PC-9 (cell line): ENCODE measurements at regions not wholly inside any gene's neighbourhood (a gene's known extent, or its start where the extent isn't known, plus 50 kb on each side); places are given as distances from the start of the nearest gene placed in this dataset.

Experiments
- BruUV-seq: library from RNA; stranded (reverse); fragments of 400-500 nt; replicated peaks from 2 replicates; lab custom pipeline; 2021; lab: Mats Ljungman, UMichigan
- CTCF ChIA-PET: fragments of 300-600 bp; sonication (Branson Sonifier 250); formaldehyde crosslinking; loops from one replicate; lab custom pipeline; 2022; ENCODE audit warnings: antibody characterized with exemption; lab: Charles Lee
- POLR2A ChIA-PET: fragments of 300-600 bp; sonication (Branson Sonifier 250); formaldehyde crosslinking; loops from one replicate; lab custom pipeline; 2022; ENCODE audit warnings: antibody characterized with exemption; ENCODE audit not compliant: unreplicated experiment; lab: Charles Lee
- DNase-seq, 2 experiments: peaks; one replicate each; pipeline versions ENCODE4 v3.0.0 to v3.0.0-alpha.2; 2015 to 2022; ENCODE audit warnings: mixed read lengths in 1 of 2
- H2AFZ ChIP-seq: fragments of 200-600 bp; sonication (generic); 2 replicates; pipeline ENCODE4 v1.8.1; 2017; ENCODE audit warnings: antibody characterized with exemption
- H3F3A ChIP-seq: fragments of 200-600 bp; sonication (generic); 2 replicates; pipeline ENCODE4 v1.8.1; 2017; ENCODE audit warnings: antibody characterized with exemption, mild to moderate bottlenecking, low read depth; ENCODE audit not compliant: insufficient read depth
- H3K27ac ChIP-seq: fragments of 200-600 bp; sonication (generic); 2 replicates; pipeline ENCODE4 v1.6.1; 2016; ENCODE audit warnings: mixed run types
- H3K27me3 ChIP-seq: fragments of 200-600 bp; sonication (generic); 2 replicates; pipeline ENCODE4 v1.6.1; 2016; ENCODE audit warnings: low read depth, mixed run types; ENCODE audit not compliant: insufficient read depth
- H3K36me3 ChIP-seq: fragments of 200-600 bp; sonication (generic); 2 replicates; pipeline ENCODE4 v1.6.1; 2016; ENCODE audit warnings: low read depth, mixed run types
- H3K4me1 ChIP-seq: fragments of 200-600 bp; sonication (generic); replicated peaks from 2 replicates; pipeline ENCODE4 v1.6.1; 2016; ENCODE audit warnings: mixed run types; ENCODE audit not compliant: insufficient read depth
- H3K4me2 ChIP-seq: fragments of 200-600 bp; sonication (generic); 2 replicates; pipeline ENCODE4 v1.6.1; 2017; ENCODE audit warnings: mixed run types
- H3K4me3 ChIP-seq: fragments of 200-600 bp; sonication (generic); 2 replicates; pipeline ENCODE4 v1.6.1; 2016; ENCODE audit warnings: mixed run types
- H3K79me2 ChIP-seq: fragments of 200-600 bp; sonication (generic); 2 replicates; pipeline ENCODE4 v1.6.1; 2017; ENCODE audit warnings: low read depth, mixed run types
- H3K9me2 ChIP-seq: fragments of 200-600 bp; sonication (generic); 2 replicates; pipeline ENCODE4 v1.8.1; 2017; ENCODE audit warnings: mild to moderate bottlenecking; ENCODE audit not compliant: insufficient read depth
- H3K9me3 ChIP-seq: fragments of 200-600 bp; sonication (generic); 2 replicates; pipeline ENCODE4 v1.8.1; 2016; ENCODE audit warnings: low read depth; ENCODE audit not compliant: insufficient read depth
- H4K20me1 ChIP-seq: fragments of 200-600 bp; sonication (generic); 2 replicates; pipeline ENCODE4 v1.8.1; 2017; ENCODE audit not compliant: insufficient read depth
- CTCF ChIP-seq: fragments of 200-600 bp; sonication (generic); conservative IDR thresholded peaks from 2 replicates; pipeline ENCODE4 v1.6.1; 2017; ENCODE audit warnings: mixed run types, antibody characterized with exemption, mild to moderate bottlenecking, moderate library complexity
- EZH2 ChIP-seq: fragments of 200-600 bp; sonication (generic); IDR thresholded peaks from 2 replicates; pipeline ENCODE4 v1.8.0; 2017; ENCODE audit warnings: antibody characterized with exemption, low read depth
- intact Hi-C: fragments of 100-400 bp; cut with micrococcal nuclease; formaldehyde crosslinking; loops from one replicate; pipeline ENCODE4 v1.10.0; 2022; ENCODE audit not compliant: unreplicated experiment

DNA sequence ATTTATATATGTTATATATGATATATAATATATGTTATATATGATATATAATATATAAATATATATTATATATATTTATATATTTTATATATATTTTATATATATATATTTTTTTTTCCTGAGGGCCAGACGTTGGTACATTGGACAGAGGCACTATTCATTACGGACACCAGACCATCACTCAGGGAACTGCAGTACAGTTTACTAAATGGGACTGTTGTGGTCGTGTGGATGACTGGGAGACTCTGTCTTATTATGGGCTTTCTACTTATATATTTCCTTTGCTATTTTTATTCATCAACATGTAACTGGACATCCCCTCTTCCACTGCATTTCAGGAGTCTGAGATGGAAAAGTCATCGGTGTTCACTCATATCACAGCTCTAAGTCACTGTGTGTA is 87.1 kb upstream of the PRKCQ start:
- CTCF ChIA-PET: interaction anchor here (0.6 to 1.1 kb wide), 4 partner anchors 64 to 252 kb away, joined by 3 to 8 read pairs (median 4); no protein-coding TSS in a partner anchor
- H3K4me2 ChIP-seq: no peak overlapping the region
- H3K36me3 ChIP-seq: no peaks in the 10 kb centered on the region
- intact Hi-C loops: loop anchor here (2.0 to 10.0 kb wide), 6 partner anchors 85 to 1018 kb away; partner anchors contain the start of genes PFKFB3 and PRKCQ
- no peak overlapping the region for H2AFZ ChIP-seq
- DNase-seq: no peak
- TF ChIP-seq CTCF (no peak), EZH2 (no peak)
- no TSS peak for BruUV-seq
- no peaks in the 10 kb centered on the region for H3K4me1 ChIP-seq
- H3K27me3 ChIP-seq: no peaks in the 10 kb centered on the region
- H3K79me2 ChIP-seq: no peaks in the 10 kb centered on the region
- POLR2A ChIA-PET: no interaction called here
- no peaks in the 10 kb centered on the region for H3F3A ChIP-seq
- no peak overlapping the region for H3K27ac ChIP-seq
- no peaks in the 10 kb centered on the region for H4K20me1 ChIP-seq
- H3K9me2 ChIP-seq: no peaks in the 10 kb centered on the region
- H3K4me3 ChIP-seq: no peak overlapping the region
- no peaks in the 10 kb centered on the region for H3K9me3 ChIP-seq

- Histone ChIP-seq H3K4me3 (no peak overlapping the region), H3K27me3 (no peaks in the 10 kb centered on the region), H2AFZ (no peak overlapping the region), H3K9me2 (no peaks in the 10 kb centered on the region), H3K9me3 (no peaks in the 10 kb centered on the region), H3K27ac (no peak overlapping the region), H3K4me2 (no peak overlapping the region), H3K79me2 (no peaks in the 10 kb centered on the region), H3F3A (no peaks in the 10 kb centered on the region), H4K20me1 (no peaks in the 10 kb centered on the region), H3K36me3 (no peaks in the 10 kb centered on the region), H3K4me1 (no peaks in the 10 kb centered on the region)
- CTCF ChIA-PET: interaction anchor here (0.5 kb wide), 1 partner anchor 26 kb away, joined by 4 read pairs; no protein-coding TSS in a partner anchor
- TF ChIP-seq EZH2 (no peak), CTCF (no peak)
- BruUV-seq: no TSS peak
- no peak for DNase-seq
- POLR2A ChIA-PET: no interaction called here
- intact Hi-C loops: loop anchor here (1.0 to 10.0 kb wide), 7 partner anchors 84 to 1019 kb away; partner anchors contain the start of genes PFKFB3 and PRKCQ
Measured at GRCh38 chr10:6665847-6666246, 85.8 kb upstream of the PRKCQ start.

DNA sequence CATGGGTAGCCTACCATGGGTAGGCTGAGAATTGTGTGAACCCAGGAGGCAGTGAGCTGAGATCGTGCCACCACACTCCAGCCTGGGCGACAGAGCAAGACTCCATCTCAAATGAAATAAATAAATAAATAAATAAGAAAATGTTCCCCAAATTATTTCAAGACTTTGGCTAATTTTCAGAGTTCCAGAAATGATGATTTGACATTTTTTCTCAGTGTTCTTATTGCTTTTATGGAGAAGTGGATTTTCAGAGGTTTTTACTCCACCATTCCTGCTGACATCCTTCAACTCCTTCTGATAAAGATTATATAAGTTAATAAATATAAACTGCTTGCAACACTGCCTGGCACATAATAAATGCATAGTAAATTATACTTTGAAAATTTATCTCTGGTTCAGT is 80.4 kb upstream of the PRKCQ start:
- Histone ChIP-seq H3K4me3 (no peak overlapping the region), H4K20me1 (no peaks in the 10 kb centered on the region), H3K4me1 (no peaks in the 10 kb centered on the region), H2AFZ (no peak overlapping the region), H3K9me3 (no peaks in the 10 kb centered on the region), H3K27me3 (peaks cover 8% of the 10 kb centered on the region; the same call in 1 of the 2 replicates), H3K79me2 (no peaks in the 10 kb centered on the region), H3F3A (no peaks in the 10 kb centered on the region), H3K36me3 (no peaks in the 10 kb centered on the region), H3K4me2 (no peak overlapping the region), H3K9me2 (no peaks in the 10 kb centered on the region), H3K27ac (no peak overlapping the region)
- BruUV-seq: no TSS peak
- intact Hi-C loops: loop anchor here (10.0 kb wide), 3 partner anchors 456 to 1024 kb away; partner anchors contain the start of gene PFKFB3
- no peak for TF ChIP-seq CTCF
- no peak for TF ChIP-seq EZH2
- ChIA-PET POLR2A (no interaction called here), CTCF (no interaction called here)
- no peak for DNase-seq
